HEK293 (cell line): ENCODE measurements at regions not wholly inside any gene's neighbourhood (a gene's known extent, or its start where the extent isn't known, plus 50 kb on each side); places are given as distances from the start of the nearest gene placed in this dataset.

ENCODE experiments used
- CTCF ChIA-PET: fragments of 350-600 bp; formaldehyde crosslinking; extraction: SDS; loops from one replicate; lab custom pipeline; 2021; ENCODE audit warnings: antibody characterized with exemption; lab: Yijun Ruan, JAX
- POLR2A ChIA-PET: fragments of 300-600 bp; formaldehyde crosslinking; extraction: SDS; loops from one replicate; lab custom pipeline; 2020; ENCODE audit warnings: antibody characterized with exemption, inconsistent platforms; lab: Yijun Ruan, JAX
- H3K27ac ChIP-seq: fragments of 200-500 bp; sonication (Bioruptor generic); 2 replicates; pipeline ENCODE4 v1.5.1; 2014; ENCODE audit warnings: low read depth, low read length, control low read depth, inconsistent platforms; ENCODE audit errors: extremely low read depth
- H3K36me3 ChIP-seq, 2 experiments: fragments of 200-500 bp in 1 of 2; sonication (Bioruptor generic) in 1 of 2; 1 replicate in 1 of 2; 2 replicates in 1 of 2; pipeline ENCODE4 v1.5.1; 2014 to 2017; ENCODE audit warnings: inconsistent platforms in 2 of 2, low read length in 2 of 2; ENCODE audit not compliant: control insufficient read depth in 2 of 2, insufficient read depth in 1 of 2
- H3K4me1 ChIP-seq: fragments of 200-500 bp; sonication (Bioruptor generic); 2 replicates; pipeline ENCODE4 v1.5.1; 2014; ENCODE audit warnings: mild to moderate bottlenecking, low read length, inconsistent platforms; ENCODE audit not compliant: control insufficient read depth, insufficient read depth
- H3K4me3 ChIP-seq: 2 replicates; pipeline ENCODE4 v1.5.1; 2011; ENCODE audit warnings: low read depth, mild to moderate bottlenecking, control low read depth, low read length, moderate library complexity
- H3K9me3 ChIP-seq: fragments of 200-500 bp; sonication (Bioruptor generic); 2 replicates; pipeline ENCODE4 v1.5.1; 2014; ENCODE audit warnings: low read depth, low read length, inconsistent platforms; ENCODE audit not compliant: control insufficient read depth, insufficient read depth
- BCL11B ChIP-seq: fragments of 450-650 bp; formaldehyde crosslinking; IDR thresholded peaks from 2 replicates; pipeline ENCODE4 v1.5.1; 2016; ENCODE audit warnings: low read depth, missing biosample characterization, missing genetic modification characterization
- GLIS2 ChIP-seq: fragments of 450-650 bp; formaldehyde crosslinking; IDR thresholded peaks from 2 replicates; pipeline ENCODE4 v1.5.1; 2016; ENCODE audit warnings: missing biosample characterization, missing genetic modification characterization
- KLF7 ChIP-seq: fragments of 450-650 bp; formaldehyde crosslinking; IDR thresholded peaks from 2 replicates; pipeline ENCODE4 v1.5.1; 2016; ENCODE audit warnings: missing biosample characterization, missing genetic modification characterization, borderline replicate concordance
- SETDB1 ChIP-seq: IDR thresholded peaks from one replicate; pipeline ENCODE4 v1.6.1; 2017; ENCODE audit warnings: mild to moderate bottlenecking, low read length, moderate library complexity, mixed read lengths; ENCODE audit not compliant: insufficient read length
- TCF7L2 ChIP-seq: IDR thresholded peaks from 2 replicates; pipeline ENCODE4 v1.6.1; 2011; ENCODE audit warnings: low read depth, mild to moderate bottlenecking, inconsistent platforms, low read length, moderate library complexity, borderline replicate concordance
- TRIM28 ChIP-seq: IDR thresholded peaks from 2 replicates; pipeline ENCODE4 v1.6.1; 2011; ENCODE audit warnings: low read length, control low read depth, borderline replicate concordance
- ZBTB11 ChIP-seq: fragments of 450-650 bp; formaldehyde crosslinking; conservative IDR thresholded peaks from 2 replicates; pipeline ENCODE4 v1.5.1; 2016; ENCODE audit warnings: low read depth, missing biosample characterization, missing genetic modification characterization
- ZBTB21 ChIP-seq: fragments of 450-650 bp; formaldehyde crosslinking; IDR thresholded peaks from 2 replicates; pipeline ENCODE4 v1.5.1; 2017; ENCODE audit warnings: missing biosample characterization, missing genetic modification characterization
- ZFP37 ChIP-seq: fragments of 450-650 bp; formaldehyde crosslinking; IDR thresholded peaks from 2 replicates; pipeline ENCODE4 v1.5.1; 2016; ENCODE audit warnings: missing biosample characterization, missing genetic modification characterization
- ZNF112 ChIP-seq: fragments of 450-650 bp; formaldehyde crosslinking; IDR thresholded peaks from 2 replicates; pipeline ENCODE4 v1.5.0; 2017; ENCODE audit warnings: missing biosample characterization, missing genetic modification characterization
- ZNF121 ChIP-seq: fragments of 450-650 bp; formaldehyde crosslinking; IDR thresholded peaks from 2 replicates; pipeline ENCODE4 v1.5.1; 2016; ENCODE audit warnings: missing biosample characterization, missing genetic modification characterization
- ZNF292 ChIP-seq: fragments of 450-650 bp; formaldehyde crosslinking; IDR thresholded peaks from 2 replicates; pipeline ENCODE4 v1.5.1; 2016; ENCODE audit warnings: low read depth, missing biosample characterization, missing genetic modification characterization, borderline replicate concordance
- ZNF426 ChIP-seq: fragments of 450-650 bp; formaldehyde crosslinking; IDR thresholded peaks from 2 replicates; pipeline ENCODE4 v1.5.1; 2017; ENCODE audit warnings: missing biosample characterization, missing genetic modification characterization, mild to moderate bottlenecking, inconsistent platforms, moderate library complexity
- ZNF549 ChIP-seq: fragments of 450-650 bp; IDR thresholded peaks from 2 replicates; pipeline ENCODE4 v1.5.1; 2018; ENCODE audit warnings: missing biosample characterization, missing genetic modification characterization, mild to moderate bottlenecking, inconsistent platforms, moderate library complexity
- ZNF555 ChIP-seq: fragments of 450-650 bp; formaldehyde crosslinking; conservative IDR thresholded peaks from 2 replicates; pipeline ENCODE4 v1.5.1; 2017; ENCODE audit warnings: missing biosample characterization, mild to moderate bottlenecking, missing genetic modification characterization, inconsistent platforms
- ZNF747 ChIP-seq: fragments of 450-650 bp; formaldehyde crosslinking; IDR thresholded peaks from 2 replicates; pipeline ENCODE4 v1.5.1; 2016; ENCODE audit warnings: missing biosample characterization, missing genetic modification characterization
- ZNF792 ChIP-seq: fragments of 450-650 bp; formaldehyde crosslinking; IDR thresholded peaks from 2 replicates; pipeline ENCODE4 v1.5.1; 2016; ENCODE audit warnings: missing biosample characterization, missing genetic modification characterization
- ZSCAN4 ChIP-seq: fragments of 450-650 bp; formaldehyde crosslinking; IDR thresholded peaks from 2 replicates; pipeline ENCODE4 v1.5.1; 2017; ENCODE audit warnings: missing biosample characterization, missing genetic modification characterization
- TF ChIP-seq, protein P1 (sequence below): fragments of 450-650 bp; formaldehyde crosslinking; IDR thresholded peaks from 2 replicates; pipeline ENCODE4 v1.5.1; 2017; ENCODE audit warnings: missing biosample characterization, missing genetic modification characterization
- TF ChIP-seq, protein P2 (sequence below): sonication (generic); formaldehyde crosslinking; IDR thresholded peaks from 2 replicates; pipeline ENCODE4 v1.8.1; 2022; ENCODE audit warnings: mild to moderate bottlenecking, moderate library complexity, missing genetic modification reagents
- TF ChIP-seq, protein P3 (sequence below): fragments of 450-650 bp; formaldehyde crosslinking; IDR thresholded peaks from 2 replicates; pipeline ENCODE4 v1.5.1; 2016; ENCODE audit warnings: missing biosample characterization, missing genetic modification characterization

- Histone ChIP-seq H3K4me1 (no peaks in the 10 kb centered on the region), H3K9me3 (no peaks in the 10 kb centered on the region), H3K27ac (no peak overlapping the region), H3K4me3 (no peak overlapping the region), H3K36me3 (no peaks in the 10 kb centered on the region)
- TF ChIP-seq ZNF555 (tag by site-specific recombination) (no peak), TCF7L2 (no peak), ZNF112 (tag by site-specific recombination) (no peak), ZFP37 (tag by site-specific recombination) (no peak), ZNF792 (tag by site-specific recombination) (no peak), ZBTB11 (tag by site-specific recombination) (no peak)
- ChIA-PET CTCF (no interaction called here), POLR2A (no interaction called here)
These were observed 88.4 kb upstream of the CSF3R start for GRCh38 chr1:36571106-36571505.

DNA sequence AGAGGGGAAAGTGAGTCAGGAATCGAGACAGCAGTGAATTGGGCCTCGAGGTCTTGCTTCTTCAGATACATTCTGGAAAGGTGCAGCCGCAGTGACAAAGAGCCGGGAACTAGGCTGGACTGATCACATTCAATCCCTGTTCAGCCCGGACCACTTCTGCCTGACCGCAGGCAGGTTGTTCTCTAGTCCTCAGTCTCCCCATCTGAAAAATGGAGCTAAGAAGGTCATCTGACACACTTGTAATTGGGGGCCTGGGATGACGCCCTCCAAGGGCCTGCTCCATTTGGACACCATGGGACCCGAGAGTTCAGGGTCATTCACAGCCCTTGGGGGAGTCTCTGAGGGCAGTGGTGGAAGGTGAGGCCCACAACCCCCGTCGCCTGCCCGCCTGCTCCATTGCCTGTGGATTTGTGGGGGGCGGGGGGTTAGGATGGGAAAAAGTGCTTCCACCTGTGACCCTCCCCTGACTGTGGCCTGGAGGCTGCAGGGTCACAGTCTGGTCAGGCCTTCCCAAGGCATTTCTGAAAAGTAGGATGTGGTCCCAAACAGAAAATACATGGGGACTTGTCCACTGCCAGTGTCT lies 87.9 kb upstream of the CSF3R start:
- Histone ChIP-seq H3K36me3 (no peaks in the 10 kb centered on the region), H3K4me1 (no peaks in the 10 kb centered on the region), H3K4me3 (no peak overlapping the region), H3K27ac (no peak overlapping the region), H3K9me3 (no peaks in the 10 kb centered on the region)
- CTCF ChIA-PET = no interaction called here
- POLR2A ChIA-PET = no interaction called here
- TF ChIP-seq KLF7 (tag by site-specific recombination) (no peak), TRIM28 (no peak), ZNF121 (tag by site-specific recombination) (no peak), GLIS2 (tag by site-specific recombination) (no peak), ZNF747 (no peak), ZNF426 (tag by site-specific recombination) (no peak), ZNF292 (no peak), SETDB1 (no peak), ZNF792 (tag by site-specific recombination) (no peak), ZSCAN4 (tag by site-specific recombination) (no peak), ZBTB21 (tag by site-specific recombination) (no peak), BCL11B (tag by site-specific recombination) (no peak), ZNF549 (tag by site-specific recombination) (no peak), TCF7L2 (no peak)
- TF ChIP-seq, protein P1, sequence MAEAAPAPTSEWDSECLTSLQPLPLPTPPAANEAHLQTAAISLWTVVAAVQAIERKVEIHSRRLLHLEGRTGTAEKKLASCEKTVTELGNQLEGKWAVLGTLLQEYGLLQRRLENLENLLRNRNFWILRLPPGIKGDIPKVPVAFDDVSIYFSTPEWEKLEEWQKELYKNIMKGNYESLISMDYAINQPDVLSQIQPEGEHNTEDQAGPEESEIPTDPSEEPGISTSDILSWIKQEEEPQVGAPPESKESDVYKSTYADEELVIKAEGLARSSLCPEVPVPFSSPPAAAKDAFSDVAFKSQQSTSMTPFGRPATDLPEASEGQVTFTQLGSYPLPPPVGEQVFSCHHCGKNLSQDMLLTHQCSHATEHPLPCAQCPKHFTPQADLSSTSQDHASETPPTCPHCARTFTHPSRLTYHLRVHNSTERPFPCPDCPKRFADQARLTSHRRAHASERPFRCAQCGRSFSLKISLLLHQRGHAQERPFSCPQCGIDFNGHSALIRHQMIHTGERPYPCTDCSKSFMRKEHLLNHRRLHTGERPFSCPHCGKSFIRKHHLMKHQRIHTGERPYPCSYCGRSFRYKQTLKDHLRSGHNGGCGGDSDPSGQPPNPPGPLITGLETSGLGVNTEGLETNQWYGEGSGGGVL = no peak
- TF ChIP-seq, protein P2, sequence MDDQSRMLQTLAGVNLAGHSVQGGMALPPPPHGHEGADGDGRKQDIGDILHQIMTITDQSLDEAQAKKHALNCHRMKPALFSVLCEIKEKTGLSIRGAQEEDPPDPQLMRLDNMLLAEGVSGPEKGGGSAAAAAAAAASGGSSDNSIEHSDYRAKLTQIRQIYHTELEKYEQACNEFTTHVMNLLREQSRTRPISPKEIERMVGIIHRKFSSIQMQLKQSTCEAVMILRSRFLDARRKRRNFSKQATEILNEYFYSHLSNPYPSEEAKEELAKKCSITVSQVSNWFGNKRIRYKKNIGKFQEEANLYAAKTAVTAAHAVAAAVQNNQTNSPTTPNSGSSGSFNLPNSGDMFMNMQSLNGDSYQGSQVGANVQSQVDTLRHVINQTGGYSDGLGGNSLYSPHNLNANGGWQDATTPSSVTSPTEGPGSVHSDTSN = no peak
- TF ChIP-seq, protein P3, sequence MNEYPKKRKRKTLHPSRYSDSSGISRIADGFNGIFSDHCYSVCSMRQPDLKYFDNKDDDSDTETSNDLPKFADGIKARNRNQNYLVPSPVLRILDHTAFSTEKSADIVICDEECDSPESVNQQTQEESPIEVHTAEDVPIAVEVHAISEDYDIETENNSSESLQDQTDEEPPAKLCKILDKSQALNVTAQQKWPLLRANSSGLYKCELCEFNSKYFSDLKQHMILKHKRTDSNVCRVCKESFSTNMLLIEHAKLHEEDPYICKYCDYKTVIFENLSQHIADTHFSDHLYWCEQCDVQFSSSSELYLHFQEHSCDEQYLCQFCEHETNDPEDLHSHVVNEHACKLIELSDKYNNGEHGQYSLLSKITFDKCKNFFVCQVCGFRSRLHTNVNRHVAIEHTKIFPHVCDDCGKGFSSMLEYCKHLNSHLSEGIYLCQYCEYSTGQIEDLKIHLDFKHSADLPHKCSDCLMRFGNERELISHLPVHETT = no peak
